Keratinocyte (primary cell): ENCODE measurements at regions not wholly inside any gene's neighbourhood (a gene's known extent, or its start where the extent isn't known, plus 50 kb on each side); places are given as distances from the start of the nearest gene placed in this dataset.

Experiments
- DNase-seq: peaks from one replicate; pipeline ENCODE4 v3.0.0-alpha.2; 2011; ENCODE audit warnings: low read depth, missing footprints, low spot score
- FAIRE-seq: peaks from 2 replicates; lab custom pipeline; 2011; peaks lifted over from hg19 to GRCh38; lab: Jason Lieb, UNC
- H2AFZ ChIP-seq: 2 replicates; pipeline ENCODE4 v1.6.0; 2012; ENCODE audit warnings: low read length, control low read depth, inconsistent platforms; ENCODE audit not compliant: control insufficient read depth
- H3K27ac ChIP-seq: 2 replicates; pipeline ENCODE4 v1.5.1; 2011; ENCODE audit warnings: low read length; ENCODE audit not compliant: control insufficient read depth, insufficient read depth
- H3K27me3 ChIP-seq: 3 replicates; pipeline ENCODE4 v1.6.0; 2011; ENCODE audit warnings: low read length; ENCODE audit not compliant: control insufficient read depth, insufficient read depth; ENCODE audit errors: extremely low read depth
- H3K36me3 ChIP-seq, 2 experiments: 2 replicates in 1 of 2; 3 replicates in 1 of 2; pipeline ENCODE4 v1.5.1; 2011; ENCODE audit warnings: low read length in 2 of 2, mild to moderate bottlenecking in 1 of 2; ENCODE audit not compliant: control insufficient read depth in 2 of 2, insufficient read depth in 2 of 2; ENCODE audit errors: extremely low read depth in 1 of 2
- H3K4me1 ChIP-seq: 3 replicates; pipeline ENCODE4 v1.5.1; 2011; ENCODE audit warnings: low read length; ENCODE audit not compliant: control insufficient read depth, insufficient read depth; ENCODE audit errors: extremely low read depth
- H3K4me2 ChIP-seq: 3 replicates; pipeline ENCODE4 v1.6.0; 2011; ENCODE audit warnings: low read depth, low read length; ENCODE audit not compliant: control insufficient read depth, insufficient read depth; ENCODE audit errors: extremely low read depth
- H3K4me3 ChIP-seq, 3 experiments: fragments of 200-600 bp in 1 of 3; sonication (generic) in 1 of 3; 2 replicates in 2 of 3; 3 replicates in 1 of 3; pipeline ENCODE4 v1.5.1; 2011 to 2016; ENCODE audit warnings: low read length in 3 of 3, mild to moderate bottlenecking in 3 of 3, control low read depth in 2 of 3, inconsistent platforms in 1 of 3, low read depth in 1 of 3, mixed read lengths in 1 of 3, mixed run types in 1 of 3, moderate library complexity in 1 of 3; ENCODE audit not compliant: control insufficient read depth in 2 of 3, insufficient read depth in 2 of 3; ENCODE audit errors: extremely low read depth in 1 of 3
- H3K79me2 ChIP-seq: 2 replicates; pipeline ENCODE4 v1.6.0; 2012; ENCODE audit warnings: low read length; ENCODE audit not compliant: control insufficient read depth, insufficient read depth
- H3K9ac ChIP-seq: 3 replicates; pipeline ENCODE4 v1.6.0; 2011; ENCODE audit warnings: low read length; ENCODE audit not compliant: control insufficient read depth, insufficient read depth; ENCODE audit errors: extremely low read depth
- H3K9me1 ChIP-seq: 3 replicates; pipeline ENCODE4 v1.6.0; 2011; ENCODE audit warnings: low read length; ENCODE audit not compliant: control insufficient read depth, insufficient read depth; ENCODE audit errors: extremely low read depth
- H3K9me3 ChIP-seq: 2 replicates; pipeline ENCODE4 v1.5.1; 2012; ENCODE audit warnings: low read depth, low read length; ENCODE audit not compliant: control insufficient read depth
- H4K20me1 ChIP-seq: 3 replicates; pipeline ENCODE4 v1.6.0; 2011; ENCODE audit warnings: low read length; ENCODE audit not compliant: control insufficient read depth, insufficient read depth; ENCODE audit errors: extremely low read depth
- CTCF ChIP-seq, 3 experiments: IDR thresholded peaks in 1 of 3; conservative IDR thresholded peaks in 1 of 3; optimal IDR thresholded peaks in 1 of 3; 2 replicates in 2 of 3; 3 replicates in 1 of 3; pipeline versions ENCODE3 to v1.5.1; 2011; ENCODE audit warnings: low read length in 3 of 3, mild to moderate bottlenecking in 3 of 3, moderate library complexity in 2 of 3, control low read depth in 1 of 3, inconsistent platforms in 1 of 3; ENCODE audit not compliant: insufficient read depth in 2 of 3; ENCODE audit errors: extremely low read depth in 1 of 3
- EZH2 ChIP-seq: IDR thresholded peaks from one replicate; pipeline ENCODE4 v1.6.1; 2012; ENCODE audit warnings: inconsistent platforms, mild to moderate bottlenecking, low read length, moderate library complexity
- dilution Hi-C: fragments of 300-500 bp; cut with MboI; formaldehyde crosslinking; loops from one replicate; pipeline ENCODE4 v1.7.0; 2020; ENCODE audit warnings: low sequenced_read_pairs; ENCODE audit not compliant: extremely low pct_ligation_motif_present

- Histone ChIP-seq H4K20me1 (no peaks in the 10 kb centered on the region), H3K4me3 (no peak overlapping the region), H3K4me2 (no peak overlapping the region), H3K9me1 (no peaks in the 10 kb centered on the region), H3K79me2 (no peaks in the 10 kb centered on the region), H3K9me3 (no peaks in the 10 kb centered on the region), H3K4me1 (no peaks in the 10 kb centered on the region), H3K27ac (no peak overlapping the region), H3K36me3 (no peaks in the 10 kb centered on the region), H2AFZ (no peak overlapping the region), H3K27me3 (no peaks in the 10 kb centered on the region), H3K9ac (no peak overlapping the region)
- dilution Hi-C loops = no loop called here
- DNase-seq (no peak), FAIRE-seq (no peak)
- TF ChIP-seq CTCF (optimal IDR thresholded peaks at IDR 0.05 in 1 of 3, IDR thresholded peaks at IDR 0.05 in 1 of 3, conservative IDR thresholded peaks at IDR 0.05 in 1 of 3; ENCODE audit: extremely low read depth in 1 of 3, insufficient read depth in 2 of 3, low read length in 3 of 3) (no peak), EZH2 (no peak)
These were observed 85.3 kb downstream of the GRIN2B start for GRCh38 chr12:13896063-13896626.

- H3K4me1 ChIP-seq = no peaks in the 10 kb centered on the region
- no peak overlapping the region for H3K4me2 ChIP-seq
- no peak overlapping the region for H3K4me3 ChIP-seq
- H3K36me3 ChIP-seq = no peaks in the 10 kb centered on the region
- no peak overlapping the region for H3K27ac ChIP-seq
- no peaks in the 10 kb centered on the region for H3K9me3 ChIP-seq
- dilution Hi-C loops = no loop called here
- no peaks in the 10 kb centered on the region for H3K27me3 ChIP-seq
- FAIRE-seq (no peak), DNase-seq (no peak)
- H4K20me1 ChIP-seq = no peaks in the 10 kb centered on the region
- no peak overlapping the region for H2AFZ ChIP-seq
- no peak overlapping the region for H3K9ac ChIP-seq
- H3K79me2 ChIP-seq = no peaks in the 10 kb centered on the region
- H3K9me1 ChIP-seq = no peaks in the 10 kb centered on the region
- TF ChIP-seq CTCF (optimal IDR thresholded peaks at IDR 0.05 in 1 of 3, IDR thresholded peaks at IDR 0.05 in 1 of 3, conservative IDR thresholded peaks at IDR 0.05 in 1 of 3; ENCODE audit: extremely low read depth in 1 of 3, insufficient read depth in 2 of 3, low read length in 3 of 3) (no peak), EZH2 (no peak)
These were observed 89.5 kb downstream of the GRIN2B start for GRCh38 chr12:13891902-13892301.
